ENCODE measurements at regions not wholly inside any gene's neighbourhood (a gene's known extent, or its start where the extent isn't known, plus 50 kb on each side); places are given as distances from the start of the nearest gene placed in this dataset.

DNA sequence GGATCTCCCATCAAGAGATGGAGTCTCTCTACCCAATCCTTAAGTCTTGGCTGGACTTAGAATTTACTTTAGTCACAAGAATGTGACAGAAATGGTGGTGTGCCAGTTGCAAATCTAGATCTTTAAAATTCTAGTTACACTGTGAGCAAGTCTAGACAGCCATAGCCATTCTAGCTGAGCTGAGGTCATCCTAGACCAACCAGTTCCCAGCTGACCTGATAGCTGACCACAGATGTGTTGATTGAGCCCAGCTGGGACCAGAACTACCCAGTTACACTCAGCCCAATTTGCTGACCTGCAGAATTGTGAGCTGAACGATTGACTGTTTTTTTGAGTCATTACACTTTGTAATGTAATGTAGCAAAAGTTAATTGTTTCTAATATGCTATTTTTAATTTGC lies 251.8 kb downstream of the ADGRL2 start:
- H3K4me3 ChIP-seq (ENCODE audit: low read depth, low read length), result no peak overlapping the region
- DNase-seq (ENCODE audit: low read depth), result no peak
- TF ChIP-seq POLR2A (IDR thresholded peaks at IDR 0.05; ENCODE audit: extremely low read depth, insufficient read length), result no peak
- TF ChIP-seq, protein P1, sequence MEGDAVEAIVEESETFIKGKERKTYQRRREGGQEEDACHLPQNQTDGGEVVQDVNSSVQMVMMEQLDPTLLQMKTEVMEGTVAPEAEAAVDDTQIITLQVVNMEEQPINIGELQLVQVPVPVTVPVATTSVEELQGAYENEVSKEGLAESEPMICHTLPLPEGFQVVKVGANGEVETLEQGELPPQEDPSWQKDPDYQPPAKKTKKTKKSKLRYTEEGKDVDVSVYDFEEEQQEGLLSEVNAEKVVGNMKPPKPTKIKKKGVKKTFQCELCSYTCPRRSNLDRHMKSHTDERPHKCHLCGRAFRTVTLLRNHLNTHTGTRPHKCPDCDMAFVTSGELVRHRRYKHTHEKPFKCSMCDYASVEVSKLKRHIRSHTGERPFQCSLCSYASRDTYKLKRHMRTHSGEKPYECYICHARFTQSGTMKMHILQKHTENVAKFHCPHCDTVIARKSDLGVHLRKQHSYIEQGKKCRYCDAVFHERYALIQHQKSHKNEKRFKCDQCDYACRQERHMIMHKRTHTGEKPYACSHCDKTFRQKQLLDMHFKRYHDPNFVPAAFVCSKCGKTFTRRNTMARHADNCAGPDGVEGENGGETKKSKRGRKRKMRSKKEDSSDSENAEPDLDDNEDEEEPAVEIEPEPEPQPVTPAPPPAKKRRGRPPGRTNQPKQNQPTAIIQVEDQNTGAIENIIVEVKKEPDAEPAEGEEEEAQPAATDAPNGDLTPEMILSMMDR (IDR thresholded peaks at IDR 0.05; ENCODE audit: low read depth, low read length), result no peak
- no peak for TF ChIP-seq MYC (IDR thresholded peaks at IDR 0.05; ENCODE audit: low read depth, low read length)
- TF ChIP-seq, protein P2, sequence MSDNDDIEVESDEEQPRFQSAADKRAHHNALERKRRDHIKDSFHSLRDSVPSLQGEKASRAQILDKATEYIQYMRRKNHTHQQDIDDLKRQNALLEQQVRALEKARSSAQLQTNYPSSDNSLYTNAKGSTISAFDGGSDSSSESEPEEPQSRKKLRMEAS (IDR thresholded peaks at IDR 0.05; ENCODE audit: low read depth, low read length), result no peak

DNA sequence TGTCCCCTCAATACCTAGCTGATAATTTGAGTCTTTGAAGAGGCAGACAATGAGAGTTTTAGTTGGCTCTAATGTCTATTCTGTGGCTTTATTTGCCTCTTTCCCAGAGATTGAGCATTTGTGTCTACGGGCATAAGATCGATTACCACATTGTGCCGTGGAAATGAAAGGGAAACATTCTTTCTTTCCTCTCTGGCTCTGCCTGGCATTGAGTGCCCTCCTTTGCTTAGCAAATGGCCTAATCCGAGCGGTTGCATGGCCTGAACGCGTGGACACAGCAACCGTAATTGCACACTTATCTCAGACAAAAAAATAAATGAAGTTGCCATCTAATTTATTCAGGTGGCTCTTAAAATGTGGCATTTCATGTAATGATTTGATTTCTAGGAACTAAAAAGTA lies 247.9 kb downstream of the ADGRL2 start:
- TF ChIP-seq, protein P1 (IDR thresholded peaks at IDR 0.05; ENCODE audit: low read depth, low read length), result no peak
- TF ChIP-seq MYC (IDR thresholded peaks at IDR 0.05; ENCODE audit: low read depth, low read length), result no peak
- TF ChIP-seq, protein P2 (IDR thresholded peaks at IDR 0.05; ENCODE audit: low read depth, low read length), result no peak
- no peak for TF ChIP-seq POLR2A (IDR thresholded peaks at IDR 0.05; ENCODE audit: extremely low read depth, insufficient read length)
- DNase-seq (ENCODE audit: low read depth), result no peak
- H3K4me3 ChIP-seq (ENCODE audit: low read depth, low read length), result no peak overlapping the region

DNA sequence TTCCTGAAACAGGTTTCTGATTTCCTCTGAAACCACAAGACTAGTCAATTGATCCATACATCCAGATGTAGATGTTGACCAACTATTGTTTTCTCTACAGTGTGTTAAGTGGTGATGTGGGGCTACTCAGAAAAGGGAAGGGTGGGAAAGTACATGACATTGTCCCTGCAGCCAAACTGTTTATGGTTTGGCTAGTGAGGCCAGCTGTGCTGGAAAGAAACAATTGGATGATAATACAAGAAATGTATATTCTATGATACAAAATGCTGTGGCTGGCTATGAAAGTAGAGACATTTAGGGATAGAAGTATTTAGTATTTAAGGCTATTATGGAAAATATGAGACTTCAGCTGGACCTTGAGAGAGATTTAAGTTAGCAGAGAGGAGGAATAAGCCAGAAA lies 244.5 kb downstream of the ADGRL2 start:
- no peak overlapping the region for H3K4me3 ChIP-seq (ENCODE audit: low read depth, low read length)
- DNase-seq (ENCODE audit: low read depth), result no peak
- no peak for TF ChIP-seq MYC (IDR thresholded peaks at IDR 0.05; ENCODE audit: low read depth, low read length)
- TF ChIP-seq POLR2A (IDR thresholded peaks at IDR 0.05; ENCODE audit: extremely low read depth, insufficient read length), result no peak
- TF ChIP-seq, protein P2 (IDR thresholded peaks at IDR 0.05; ENCODE audit: low read depth, low read length), result no peak
- TF ChIP-seq, protein P1 (IDR thresholded peaks at IDR 0.05; ENCODE audit: low read depth, low read length), result no peak

DNA sequence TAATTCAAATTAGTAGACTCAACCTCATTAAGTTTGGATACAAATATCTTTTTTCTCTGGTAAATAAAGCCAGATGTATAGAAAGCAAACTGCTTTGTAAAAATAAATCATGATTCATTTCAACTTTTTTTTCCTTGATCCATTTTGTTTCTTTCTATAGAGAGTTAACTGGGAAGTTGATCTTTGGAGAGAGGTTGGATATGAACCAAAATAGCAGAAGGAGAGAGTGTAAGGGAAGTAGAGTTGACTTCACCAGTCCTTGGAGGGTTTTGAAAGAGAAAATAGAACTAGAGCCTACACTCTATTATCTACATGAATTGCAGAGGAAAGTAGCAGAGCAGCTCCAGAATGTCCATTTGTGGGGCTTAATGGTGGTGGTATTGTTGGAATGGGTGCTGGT lies 243.8 kb downstream of the ADGRL2 start:
- no peak for DNase-seq (ENCODE audit: low read depth)
- TF ChIP-seq POLR2A (IDR thresholded peaks at IDR 0.05; ENCODE audit: extremely low read depth, insufficient read length) (no peak), MYC (IDR thresholded peaks at IDR 0.05; ENCODE audit: low read depth, low read length) (no peak)
- TF ChIP-seq, protein P1 (IDR thresholded peaks at IDR 0.05; ENCODE audit: low read depth, low read length), result no peak
- TF ChIP-seq, protein P2 (IDR thresholded peaks at IDR 0.05; ENCODE audit: low read depth, low read length), result no peak
- H3K4me3 ChIP-seq (ENCODE audit: low read depth, low read length), result no peak overlapping the region

DNA sequence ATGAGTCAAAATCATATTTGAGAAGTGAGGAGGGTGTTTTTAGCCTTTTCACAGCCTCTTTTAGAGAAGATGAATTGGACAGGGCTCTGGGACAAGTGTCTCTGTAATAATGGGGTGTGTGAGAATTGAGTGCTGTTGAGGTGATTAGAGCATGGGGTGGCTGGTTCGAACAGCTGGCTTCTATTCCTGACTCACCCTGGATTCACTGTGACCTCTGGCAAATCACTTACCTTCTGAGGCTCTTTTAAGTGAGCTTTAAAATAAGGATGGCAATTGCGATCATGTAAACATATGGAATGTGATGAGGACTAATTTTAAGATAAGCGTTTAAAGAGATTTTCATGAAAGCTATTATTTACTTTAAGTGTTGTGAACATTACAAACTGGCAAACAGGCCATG lies 243.4 kb downstream of the ADGRL2 start:
- TF ChIP-seq, protein P2 (IDR thresholded peaks at IDR 0.05; ENCODE audit: low read depth, low read length), result no peak
- no peak for DNase-seq (ENCODE audit: low read depth)

DNA sequence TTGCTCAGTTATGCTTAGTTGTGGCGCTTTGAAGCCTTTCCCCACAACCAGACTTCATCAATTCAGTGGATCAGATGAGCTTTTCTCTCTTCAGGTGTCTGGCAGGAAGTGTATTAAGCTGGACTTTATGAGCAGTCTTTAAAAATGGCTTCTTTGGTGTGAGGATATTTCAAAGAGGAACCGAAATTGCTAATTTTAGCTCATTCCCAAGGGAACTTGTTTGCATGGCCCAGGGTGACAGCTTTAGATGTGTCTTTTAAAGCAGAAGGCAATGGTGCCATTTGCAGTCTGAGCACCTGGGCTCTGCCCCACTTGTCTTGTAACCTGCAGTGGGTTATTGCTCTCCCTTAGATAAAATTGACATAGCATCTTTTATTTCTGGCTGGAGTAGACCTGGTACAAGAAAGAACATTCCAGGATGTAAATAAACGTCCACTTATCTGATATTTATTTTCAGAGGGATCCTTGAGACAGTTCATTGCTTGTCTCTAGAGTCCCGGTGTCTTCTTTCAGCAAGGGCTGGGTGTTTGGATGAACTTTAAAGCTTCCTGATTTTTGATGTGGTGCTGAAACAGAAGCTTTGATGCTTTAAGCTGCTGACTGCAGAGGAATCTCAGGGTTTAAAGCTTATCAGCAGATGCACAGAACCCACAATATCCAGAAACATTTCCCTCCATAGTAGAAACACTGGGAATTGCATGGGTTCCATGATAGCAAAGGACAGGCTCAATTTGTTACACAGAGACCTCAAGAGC lies 241.7 kb downstream of the ADGRL2 start:
- peak; percentile 14 for DNase-seq (ENCODE audit: low read depth)
- H3K4me3 ChIP-seq (ENCODE audit: low read depth, low read length), result no peak overlapping the region

More for the DNA sequence above, 243.4 kb downstream of the ADGRL2 start:
- no peak overlapping the region for H3K4me3 ChIP-seq (ENCODE audit: low read depth, low read length)

More for the DNA sequence above, 241.7 kb downstream of the ADGRL2 start:
- TF ChIP-seq POLR2A (IDR thresholded peaks at IDR 0.05; ENCODE audit: extremely low read depth, insufficient read length) (no peak), MYC (IDR thresholded peaks at IDR 0.05; ENCODE audit: low read depth, low read length) (no peak)
- TF ChIP-seq, protein P1 (IDR thresholded peaks at IDR 0.05; ENCODE audit: low read depth, low read length), result no peak
- TF ChIP-seq, protein P2 (IDR thresholded peaks at IDR 0.05; ENCODE audit: low read depth, low read length), result no peak

All from NB4 (cell line).